ENCODE measurements at regions not wholly inside any gene's neighbourhood (a gene's known extent, or its start where the extent isn't known, plus 50 kb on each side); places are given as distances from the start of the nearest gene placed in this dataset.

- TF ChIP-seq TAF1 (IDR thresholded peaks at IDR 0.05; ENCODE audit: borderline replicate concordance, insufficient read depth, low read length): no peak
- no peak for TF ChIP-seq REST (IDR thresholded peaks at IDR 0.05; ENCODE audit: insufficient read depth in 1 of 2, low read depth in 2 of 2, low read length in 2 of 2)
- no peak for TF ChIP-seq POLR2AphosphoS5 (IDR thresholded peaks at IDR 0.05; ENCODE audit: low read depth, low read length)
Measured at GRCh38 chr14:101643651-101644050, 82.4 kb downstream of the DIO3 start.

GRCh38 chr14:101654051-101654450 lies 92.8 kb downstream of the DIO3 start:
- TF ChIP-seq REST (IDR thresholded peaks at IDR 0.05; ENCODE audit: insufficient read depth in 1 of 2, low read depth in 2 of 2, low read length in 2 of 2) (no peak), TAF1 (IDR thresholded peaks at IDR 0.05; ENCODE audit: borderline replicate concordance, insufficient read depth, low read length) (no peak), FOXP2 (optimal IDR thresholded peaks at IDR 0.05; ENCODE audit: borderline replicate concordance, extremely low read depth, extremely low read length, insufficient read depth) (no peak), SIN3A (IDR thresholded peaks at IDR 0.05; ENCODE audit: borderline replicate concordance, insufficient read depth, low read length) (no peak), POLR2AphosphoS5 (IDR thresholded peaks at IDR 0.05; ENCODE audit: low read depth, low read length) (no peak)

- no peak for TF ChIP-seq FOXP2 (optimal IDR thresholded peaks at IDR 0.05; ENCODE audit: borderline replicate concordance, extremely low read depth, extremely low read length, insufficient read depth)
- no peak for TF ChIP-seq TAF1 (IDR thresholded peaks at IDR 0.05; ENCODE audit: borderline replicate concordance, insufficient read depth, low read length)
- no peak for TF ChIP-seq SIN3A (IDR thresholded peaks at IDR 0.05; ENCODE audit: borderline replicate concordance, insufficient read depth, low read length)
- TF ChIP-seq REST (IDR thresholded peaks at IDR 0.05; ENCODE audit: insufficient read depth in 1 of 2, low read depth in 2 of 2, low read length in 2 of 2): no peak
- no peak for TF ChIP-seq POLR2AphosphoS5 (IDR thresholded peaks at IDR 0.05; ENCODE audit: low read depth, low read length)
Measured at GRCh38 chr14:101657372-101657771, 96.1 kb downstream of the DIO3 start.

DNA sequence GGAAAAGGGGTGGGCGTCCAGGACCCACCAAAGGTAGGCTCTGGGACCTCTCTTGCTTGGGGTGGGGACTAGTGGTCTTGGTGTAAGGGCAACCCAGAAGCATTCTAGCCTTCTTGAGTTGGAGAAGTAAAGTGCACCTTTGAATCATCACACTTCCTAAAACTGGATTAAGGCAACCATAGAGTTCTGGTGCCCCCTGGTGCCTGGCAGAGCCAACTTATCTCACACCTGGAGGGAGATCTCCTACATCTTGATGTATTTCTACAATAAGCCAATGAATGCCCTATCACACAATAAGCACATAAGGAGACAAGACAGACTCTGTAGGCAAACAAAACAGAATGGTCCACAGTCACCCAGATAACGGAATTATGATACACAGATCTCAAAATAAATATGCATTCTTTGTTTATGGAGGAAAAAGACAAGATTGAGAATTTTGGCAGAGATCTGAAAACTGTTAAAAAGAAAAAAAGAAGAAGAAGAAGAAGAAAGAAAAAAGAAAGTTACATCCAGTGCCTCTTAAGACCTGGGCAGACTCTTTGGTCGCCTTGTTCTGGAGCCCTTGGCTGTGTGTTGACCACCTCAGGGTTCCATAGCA lies 95.9 kb upstream of the PPP2R5C start:
- no peak for TF ChIP-seq POLR2AphosphoS5 (IDR thresholded peaks at IDR 0.05; ENCODE audit: low read depth, low read length)
- no peak for TF ChIP-seq SIN3A (IDR thresholded peaks at IDR 0.05; ENCODE audit: borderline replicate concordance, insufficient read depth, low read length)
- TF ChIP-seq TAF1 (IDR thresholded peaks at IDR 0.05; ENCODE audit: borderline replicate concordance, insufficient read depth, low read length): no peak
- TF ChIP-seq REST (IDR thresholded peaks at IDR 0.05; ENCODE audit: insufficient read depth in 1 of 2, low read depth in 2 of 2, low read length in 2 of 2): no peak
- no peak for TF ChIP-seq FOXP2 (optimal IDR thresholded peaks at IDR 0.05; ENCODE audit: borderline replicate concordance, extremely low read depth, extremely low read length, insufficient read depth)

DNA sequence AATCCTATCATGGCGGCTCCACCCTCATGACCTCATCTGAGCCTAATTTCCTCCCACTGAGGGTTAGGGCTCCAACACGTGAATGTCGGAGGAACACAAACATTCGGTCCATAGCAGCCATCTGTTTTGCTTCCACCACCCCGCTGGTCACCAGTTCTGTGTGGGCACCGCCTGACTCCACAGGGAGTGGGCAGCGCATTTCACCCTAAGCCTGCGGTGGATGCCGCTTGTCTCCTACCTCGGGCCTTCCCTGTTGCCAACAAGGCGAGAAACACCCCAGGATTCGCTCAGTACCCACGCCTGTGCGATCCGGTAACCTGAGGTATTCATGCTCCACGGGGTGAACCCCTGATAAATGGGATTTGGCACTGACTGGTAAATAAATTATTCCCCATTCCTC lies 95.2 kb upstream of the PPP2R5C start:
- TF ChIP-seq SIN3A (IDR thresholded peaks at IDR 0.05; ENCODE audit: borderline replicate concordance, insufficient read depth, low read length) (no peak), TAF1 (IDR thresholded peaks at IDR 0.05; ENCODE audit: borderline replicate concordance, insufficient read depth, low read length) (no peak), REST (IDR thresholded peaks at IDR 0.05; ENCODE audit: insufficient read depth in 1 of 2, low read depth in 2 of 2, low read length in 2 of 2) (no peak), POLR2AphosphoS5 (IDR thresholded peaks at IDR 0.05; ENCODE audit: low read depth, low read length) (no peak), FOXP2 (optimal IDR thresholded peaks at IDR 0.05; ENCODE audit: borderline replicate concordance, extremely low read depth, extremely low read length, insufficient read depth) (no peak)
